ENCODE measurements at regions not wholly inside any gene's neighbourhood (a gene's known extent, or its start where the extent isn't known, plus 50 kb on each side); places are given as distances from the start of the nearest gene placed in this dataset.

DNA sequence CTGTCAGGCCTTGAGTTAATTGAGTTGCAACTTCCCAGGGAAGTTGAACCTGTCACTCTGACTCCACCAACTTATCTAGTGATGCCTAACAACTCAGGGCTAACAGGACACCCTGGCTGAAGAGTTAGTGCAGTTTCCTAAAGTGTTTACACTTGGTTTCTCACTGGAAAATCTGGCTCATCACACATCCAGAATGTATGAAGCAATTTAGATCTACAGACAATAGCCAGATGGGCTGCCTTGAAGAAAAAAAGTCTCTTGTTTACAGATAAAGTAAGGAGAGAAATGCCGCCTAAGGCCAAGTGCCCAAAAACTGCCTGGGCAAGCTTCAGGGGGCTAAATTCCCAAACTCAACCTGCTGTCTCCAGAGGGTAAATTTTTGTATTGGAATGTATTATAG, 446.3 kb upstream of the NCAM2 start:
- no peak overlapping the region for H3K27ac ChIP-seq (ENCODE audit: low read depth, low read length)
- H3K27me3 ChIP-seq (ENCODE audit: insufficient read depth, low read length) = no peaks in the 10 kb centered on the region
- H3K9ac ChIP-seq (ENCODE audit: low read length) = no peak overlapping the region
- H3K9me3 ChIP-seq (ENCODE audit: control insufficient read depth in 1 of 2, insufficient read depth in 1 of 2, low read depth in 1 of 2, low read length in 2 of 2) = peaks cover 16 to 27% of the 10 kb centered on the region in 2 experiments; a peak in 2 of 4 replicates
- H3K4me2 ChIP-seq (ENCODE audit: low read length) = no peak overlapping the region
- POLR2A ChIA-PET = no interaction called here
- H3K79me2 ChIP-seq (ENCODE audit: insufficient read depth, low read length) = no peaks in the 10 kb centered on the region
- H4K20me1 ChIP-seq (ENCODE audit: insufficient read depth) = no peaks in the 10 kb centered on the region
- H2AFZ ChIP-seq (ENCODE audit: low read depth, low read length, poor library complexity, severe bottlenecking) = no peak overlapping the region
- ATAC-seq (no peak), DNase-seq (ENCODE audit: low read depth, low spot score) (no peak)
- intact Hi-C loops (cut with micrococcal nuclease) = no loop called here
- BruUV-seq (replicated peaks) = no TSS peak
- TF ChIP-seq, protein P1, sequence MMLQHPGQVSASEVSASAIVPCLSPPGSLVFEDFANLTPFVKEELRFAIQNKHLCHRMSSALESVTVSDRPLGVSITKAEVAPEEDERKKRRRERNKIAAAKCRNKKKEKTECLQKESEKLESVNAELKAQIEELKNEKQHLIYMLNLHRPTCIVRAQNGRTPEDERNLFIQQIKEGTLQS (IDR thresholded peaks at IDR 0.05) = no peak
- no peak for TF ChIP-seq YY1 (IDR thresholded peaks at IDR 0.05; ENCODE audit: extremely low read depth, insufficient replicate concordance, low read depth, low read length)
- no peak for TF ChIP-seq SRF (IDR thresholded peaks at IDR 0.05; ENCODE audit: low read depth)
- TF ChIP-seq SIN3A (IDR thresholded peaks at IDR 0.05; ENCODE audit: low read depth) = no peak
- no peak for TF ChIP-seq POLR2A (IDR thresholded peaks at IDR 0.05; ENCODE audit: borderline replicate concordance, extremely low read depth, insufficient read depth, insufficient read length)
- no peaks in the 10 kb centered on the region; a peak in 1 of 4 replicates for H3K36me3 ChIP-seq (ENCODE audit: control insufficient read depth in 1 of 2, insufficient read depth in 2 of 2, low read length in 2 of 2)
- no peaks in the 10 kb centered on the region for H3K4me1 ChIP-seq (ENCODE audit: control insufficient read depth in 1 of 2, insufficient read depth in 2 of 2, low read length in 2 of 2)
- H3K9me2 ChIP-seq (ENCODE audit: insufficient read depth) = no peaks in the 10 kb centered on the region
- RAD21 ChIA-PET (ENCODE audit: low non-redundant PET in 1 of 2, low total read pairs in 2 of 2, uncharacterized antibody in 2 of 2, unreplicated experiment in 2 of 2) = no interaction called here
- CTCF ChIA-PET = no interaction called here
- no peak overlapping the region for H3K4me3 ChIP-seq (replicated peaks in 1 of 2; ENCODE audit: low read depth in 1 of 2, low read length in 2 of 2)

DNA sequence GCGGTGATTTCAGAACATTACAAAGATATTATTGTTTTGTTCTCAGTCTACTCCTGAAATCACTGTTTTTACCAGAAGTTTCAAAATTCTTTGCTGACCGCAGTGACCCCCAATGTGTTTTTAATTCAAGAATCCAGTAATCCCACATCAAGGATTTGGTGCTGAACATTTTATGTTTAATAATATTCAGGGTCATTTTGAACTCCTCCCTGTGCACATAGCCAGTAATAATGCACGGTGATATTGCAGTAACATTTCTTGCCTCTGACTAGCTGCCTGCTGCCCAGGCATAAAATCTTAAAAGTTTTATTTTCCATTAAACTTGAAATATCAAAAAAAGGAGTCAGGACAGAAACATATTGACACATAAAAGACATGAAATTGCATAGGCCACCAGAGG, 443.4 kb upstream of the NCAM2 start:
- no peak overlapping the region for H3K4me3 ChIP-seq (replicated peaks in 1 of 2; ENCODE audit: low read depth in 1 of 2, low read length in 2 of 2)
- POLR2A ChIA-PET = no interaction called here
- no TSS peak for BruUV-seq (replicated peaks)

More for the DNA sequence above, 443.4 kb upstream of the NCAM2 start:
- Histone ChIP-seq H3K36me3 (ENCODE audit: control insufficient read depth in 1 of 2, insufficient read depth in 2 of 2, low read length in 2 of 2) (no peaks in the 10 kb centered on the region; a peak in 1 of 4 replicates), H3K79me2 (ENCODE audit: insufficient read depth, low read length) (no peaks in the 10 kb centered on the region), H3K4me2 (ENCODE audit: low read length) (no peak overlapping the region), H3K27me3 (ENCODE audit: insufficient read depth, low read length) (no peaks in the 10 kb centered on the region), H3K9ac (ENCODE audit: low read length) (no peak overlapping the region), H3K4me1 (ENCODE audit: control insufficient read depth in 1 of 2, insufficient read depth in 2 of 2, low read length in 2 of 2) (no peaks in the 10 kb centered on the region), H3K9me2 (ENCODE audit: insufficient read depth) (no peaks in the 10 kb centered on the region), H3K9me3 (ENCODE audit: control insufficient read depth in 1 of 2, insufficient read depth in 1 of 2, low read depth in 1 of 2, low read length in 2 of 2) (peaks cover 21 to 37% of the 10 kb centered on the region in 2 experiments; a peak in 2 of 4 replicates), H3K27ac (ENCODE audit: low read depth, low read length) (no peak overlapping the region), H2AFZ (ENCODE audit: low read depth, low read length, poor library complexity, severe bottlenecking) (no peak overlapping the region), H4K20me1 (ENCODE audit: insufficient read depth) (no peaks in the 10 kb centered on the region)
- ATAC-seq (no peak), DNase-seq (ENCODE audit: low read depth, low spot score) (no peak)
- intact Hi-C loops (cut with micrococcal nuclease) = no loop called here
- TF ChIP-seq EZH2 (IDR thresholded peaks at IDR 0.05) (no peak), SIN3A (IDR thresholded peaks at IDR 0.05; ENCODE audit: low read depth) (no peak), TCF7L2 (IDR thresholded peaks at IDR 0.05; ENCODE audit: borderline replicate concordance, extremely low read depth, insufficient read depth, insufficient read length) (no peak), SP1 (IDR thresholded peaks at IDR 0.05; ENCODE audit: low read depth) (no peak), SRF (IDR thresholded peaks at IDR 0.05; ENCODE audit: low read depth) (no peak), ZNF274 (IDR thresholded peaks at IDR 0.05; ENCODE audit: low read depth, low read length) (no peak), EGR1 (IDR thresholded peaks at IDR 0.05; ENCODE audit: low read depth) (no peak)
- TF ChIP-seq, protein P2, sequence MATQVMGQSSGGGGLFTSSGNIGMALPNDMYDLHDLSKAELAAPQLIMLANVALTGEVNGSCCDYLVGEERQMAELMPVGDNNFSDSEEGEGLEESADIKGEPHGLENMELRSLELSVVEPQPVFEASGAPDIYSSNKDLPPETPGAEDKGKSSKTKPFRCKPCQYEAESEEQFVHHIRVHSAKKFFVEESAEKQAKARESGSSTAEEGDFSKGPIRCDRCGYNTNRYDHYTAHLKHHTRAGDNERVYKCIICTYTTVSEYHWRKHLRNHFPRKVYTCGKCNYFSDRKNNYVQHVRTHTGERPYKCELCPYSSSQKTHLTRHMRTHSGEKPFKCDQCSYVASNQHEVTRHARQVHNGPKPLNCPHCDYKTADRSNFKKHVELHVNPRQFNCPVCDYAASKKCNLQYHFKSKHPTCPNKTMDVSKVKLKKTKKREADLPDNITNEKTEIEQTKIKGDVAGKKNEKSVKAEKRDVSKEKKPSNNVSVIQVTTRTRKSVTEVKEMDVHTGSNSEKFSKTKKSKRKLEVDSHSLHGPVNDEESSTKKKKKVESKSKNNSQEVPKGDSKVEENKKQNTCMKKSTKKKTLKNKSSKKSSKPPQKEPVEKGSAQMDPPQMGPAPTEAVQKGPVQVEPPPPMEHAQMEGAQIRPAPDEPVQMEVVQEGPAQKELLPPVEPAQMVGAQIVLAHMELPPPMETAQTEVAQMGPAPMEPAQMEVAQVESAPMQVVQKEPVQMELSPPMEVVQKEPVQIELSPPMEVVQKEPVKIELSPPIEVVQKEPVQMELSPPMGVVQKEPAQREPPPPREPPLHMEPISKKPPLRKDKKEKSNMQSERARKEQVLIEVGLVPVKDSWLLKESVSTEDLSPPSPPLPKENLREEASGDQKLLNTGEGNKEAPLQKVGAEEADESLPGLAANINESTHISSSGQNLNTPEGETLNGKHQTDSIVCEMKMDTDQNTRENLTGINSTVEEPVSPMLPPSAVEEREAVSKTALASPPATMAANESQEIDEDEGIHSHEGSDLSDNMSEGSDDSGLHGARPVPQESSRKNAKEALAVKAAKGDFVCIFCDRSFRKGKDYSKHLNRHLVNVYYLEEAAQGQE (IDR thresholded peaks at IDR 0.05; ENCODE audit: low read depth) = no peak
- TF ChIP-seq, protein P1 (IDR thresholded peaks at IDR 0.05) = no peak
- TF ChIP-seq, protein P3, sequence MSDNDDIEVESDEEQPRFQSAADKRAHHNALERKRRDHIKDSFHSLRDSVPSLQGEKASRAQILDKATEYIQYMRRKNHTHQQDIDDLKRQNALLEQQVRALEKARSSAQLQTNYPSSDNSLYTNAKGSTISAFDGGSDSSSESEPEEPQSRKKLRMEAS (IDR thresholded peaks at IDR 0.05) = no peak
- RAD21 ChIA-PET (ENCODE audit: low non-redundant PET in 1 of 2, low total read pairs in 2 of 2, uncharacterized antibody in 2 of 2, unreplicated experiment in 2 of 2) = no interaction called here
- CTCF ChIA-PET = no interaction called here

Measured in HCT116 (cell line).